ENCODE measurements at regions not wholly inside any gene's neighbourhood (a gene's known extent, or its start where the extent isn't known, plus 50 kb on each side); places are given as distances from the start of the nearest gene placed in this dataset.

DNA sequence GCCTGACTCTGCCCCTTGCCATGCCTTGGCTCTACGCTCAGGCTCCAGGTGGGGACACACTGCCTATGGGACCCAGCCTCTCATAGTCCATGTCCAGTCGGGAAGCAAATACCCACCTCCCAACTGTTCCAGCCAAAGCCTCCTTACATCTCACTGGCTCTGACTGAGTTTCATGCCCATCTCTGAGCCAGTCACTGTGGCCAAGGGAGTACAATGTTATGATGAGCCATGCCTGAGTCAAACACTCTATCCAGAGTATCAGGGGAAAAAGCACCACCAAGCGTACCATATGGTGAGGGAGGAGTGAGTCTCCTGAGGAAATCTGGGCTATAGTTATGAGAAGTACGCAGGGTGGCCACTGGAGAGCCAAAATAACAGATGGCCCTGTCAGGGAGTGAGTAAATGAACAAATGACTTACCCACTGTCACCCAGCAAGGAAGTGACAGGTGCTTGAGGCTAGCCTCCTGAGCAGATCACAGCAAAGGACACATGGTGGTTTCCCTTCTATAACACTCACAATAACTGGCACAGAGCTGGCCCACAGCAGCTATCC lies 236.6 kb upstream of the GJB5 start:
- DNase-seq, result no peak

- DNase-seq, result no peak
Measured at GRCh38 chr1:34520111-34520510, 234.7 kb upstream of the GJB5 start.

DNA sequence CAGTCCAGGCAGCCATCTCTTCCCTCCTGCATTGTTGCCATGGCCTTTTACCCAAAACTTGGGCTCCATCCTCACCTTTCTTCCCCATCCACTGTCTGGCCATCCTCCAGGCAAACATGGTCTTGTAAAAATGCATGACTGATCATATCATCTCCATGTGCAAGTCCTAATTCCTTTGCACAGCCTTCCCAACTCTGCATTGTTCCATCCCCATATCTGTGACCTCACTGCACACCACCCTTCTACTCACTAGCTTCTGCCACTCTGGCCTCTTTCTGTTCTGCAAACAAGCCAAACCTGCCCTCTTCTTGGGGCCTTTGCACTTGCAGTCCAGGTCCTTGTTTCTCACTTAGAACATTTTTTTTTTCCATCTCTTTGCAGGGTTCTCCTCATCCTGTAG lies 230.1 kb upstream of the GJB5 start:
- no peak for DNase-seq

DNA sequence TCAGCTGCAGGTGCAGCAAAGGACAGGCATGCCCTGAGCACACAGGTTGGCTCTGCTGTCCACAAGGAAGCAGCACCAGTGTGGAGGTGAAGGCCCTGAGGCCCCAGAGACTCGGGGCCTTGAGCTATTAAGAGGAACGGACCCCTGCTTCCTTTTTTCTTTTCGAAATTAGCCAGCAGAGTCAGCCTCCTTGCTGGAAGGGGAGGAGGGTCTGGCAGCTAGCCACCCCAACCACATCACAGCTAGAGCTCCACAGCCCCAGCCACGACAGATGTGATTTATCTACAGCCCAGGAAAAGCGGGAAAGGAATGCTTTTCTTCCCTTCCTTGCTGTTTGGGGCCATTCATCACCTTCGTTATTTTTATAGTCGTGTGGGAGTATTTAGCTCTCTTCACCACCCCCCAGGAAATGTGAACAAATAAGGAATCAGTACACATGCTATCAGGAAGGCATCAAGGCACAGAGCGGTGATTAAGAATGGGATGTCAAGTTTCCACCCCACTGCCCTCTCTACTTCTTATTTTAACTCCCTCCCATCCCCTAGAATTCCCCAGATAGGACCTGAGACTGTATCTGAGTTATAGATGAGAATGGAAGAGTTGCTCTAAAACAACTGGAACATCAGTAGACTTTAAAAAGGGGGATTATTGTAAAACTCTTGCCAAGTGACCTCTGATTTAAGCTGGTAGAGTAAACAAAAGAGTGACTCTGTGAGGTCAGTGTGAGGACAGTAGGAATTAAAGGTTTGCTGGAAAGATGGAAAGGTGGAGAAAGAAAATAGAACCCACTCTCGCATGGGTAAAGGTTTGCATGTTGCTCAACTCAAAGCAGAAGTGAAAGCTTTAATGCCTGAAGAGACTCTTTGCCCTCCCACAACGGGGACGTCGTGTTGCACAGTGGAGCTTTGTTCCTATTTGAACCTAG lies 224.7 kb upstream of the GJB5 start:
- DNase-seq, result no peak

DNA sequence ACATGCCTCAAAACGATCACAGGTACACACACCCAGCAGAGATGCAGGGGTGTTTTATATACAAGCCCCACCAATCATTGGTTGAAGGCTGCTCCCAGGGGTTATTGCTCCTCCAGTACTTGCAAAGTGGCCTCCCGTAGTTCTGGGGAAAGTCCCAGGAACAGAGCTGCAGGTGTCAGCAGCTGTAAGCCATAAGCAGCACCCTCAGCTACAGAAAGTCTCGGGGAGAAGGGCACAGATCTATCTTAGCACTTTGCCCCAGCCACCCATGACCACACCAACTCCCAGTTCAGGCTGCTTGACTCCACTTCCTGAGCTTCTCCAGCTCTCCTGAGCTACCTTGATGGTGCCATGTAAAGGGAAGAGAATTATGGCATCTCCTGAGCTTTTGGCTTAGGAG lies 222.7 kb upstream of the GJB5 start:
- no peak for DNase-seq

GRCh38 chr1:34538481-34538880 lies 216.4 kb upstream of the GJB5 start:
- DNase-seq, result no peak

DNA sequence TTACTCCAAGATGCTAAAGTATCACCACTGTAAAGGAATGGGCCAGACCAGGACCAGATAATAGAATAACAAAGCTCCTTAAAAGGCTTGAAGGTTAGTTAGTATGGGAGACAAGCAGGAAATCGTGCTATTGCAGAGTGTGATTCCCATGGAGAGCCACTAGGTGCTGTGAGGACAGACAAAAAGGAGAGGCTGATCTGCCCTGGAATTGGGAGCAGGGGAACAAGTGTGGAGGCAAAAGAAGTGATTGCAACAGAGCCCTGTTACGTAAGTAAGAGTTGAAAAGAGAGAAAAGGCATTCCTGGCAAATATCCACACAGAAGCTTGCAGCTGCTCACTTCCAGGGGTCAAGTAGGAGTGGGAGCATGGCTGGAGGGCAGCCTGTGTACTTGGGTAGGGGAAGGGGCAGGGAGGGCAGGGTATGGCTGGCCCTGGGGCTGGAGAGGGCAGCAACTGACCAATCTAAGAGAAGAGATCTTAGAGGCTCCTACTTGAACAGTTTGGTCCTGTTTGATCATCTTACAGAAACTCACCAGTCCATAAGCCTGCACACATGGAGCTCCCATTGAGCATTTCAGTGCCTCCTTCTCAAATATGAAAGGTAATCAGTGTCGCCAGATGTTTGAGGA lies 207.7 kb upstream of the GJB5 start:
- no peak for DNase-seq

- no peak for DNase-seq
Measured at GRCh38 chr1:34549199-34549598, 205.6 kb upstream of the GJB5 start.

GRCh38 chr1:34578306-34578705 lies 176.5 kb upstream of the GJB5 start:
- no peak for DNase-seq

DNA sequence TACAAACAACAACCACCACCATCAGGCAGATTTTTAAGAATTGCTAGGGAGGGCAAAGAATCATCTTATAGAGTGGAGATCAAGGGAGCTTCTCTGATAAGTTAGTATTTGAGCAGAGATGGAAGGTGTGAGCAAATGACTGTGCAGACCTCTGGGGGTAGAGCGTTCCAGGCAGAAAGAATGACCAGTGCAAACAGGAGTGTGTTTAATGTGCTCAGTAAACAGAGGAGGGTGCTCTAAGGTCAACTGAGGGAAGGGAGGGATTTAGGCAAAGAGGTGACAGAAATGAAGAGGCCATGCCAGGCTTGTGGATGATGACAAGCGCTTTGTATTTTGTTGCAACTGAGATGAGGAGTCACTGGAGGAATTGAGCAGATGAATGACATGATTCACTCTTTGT lies 172.5 kb upstream of the GJB5 start:
- no peak for DNase-seq

GRCh38 chr1:34587761-34588160 lies 167.1 kb upstream of the GJB5 start:
- DNase-seq, result no peak

GRCh38 chr1:34590211-34590623 lies 164.6 kb upstream of the GJB5 start:
- no peak for DNase-seq

GRCh38 chr1:34591751-34592629 lies 162.9 kb upstream of the GJB5 start:
- DNase-seq, result no peak

DNA sequence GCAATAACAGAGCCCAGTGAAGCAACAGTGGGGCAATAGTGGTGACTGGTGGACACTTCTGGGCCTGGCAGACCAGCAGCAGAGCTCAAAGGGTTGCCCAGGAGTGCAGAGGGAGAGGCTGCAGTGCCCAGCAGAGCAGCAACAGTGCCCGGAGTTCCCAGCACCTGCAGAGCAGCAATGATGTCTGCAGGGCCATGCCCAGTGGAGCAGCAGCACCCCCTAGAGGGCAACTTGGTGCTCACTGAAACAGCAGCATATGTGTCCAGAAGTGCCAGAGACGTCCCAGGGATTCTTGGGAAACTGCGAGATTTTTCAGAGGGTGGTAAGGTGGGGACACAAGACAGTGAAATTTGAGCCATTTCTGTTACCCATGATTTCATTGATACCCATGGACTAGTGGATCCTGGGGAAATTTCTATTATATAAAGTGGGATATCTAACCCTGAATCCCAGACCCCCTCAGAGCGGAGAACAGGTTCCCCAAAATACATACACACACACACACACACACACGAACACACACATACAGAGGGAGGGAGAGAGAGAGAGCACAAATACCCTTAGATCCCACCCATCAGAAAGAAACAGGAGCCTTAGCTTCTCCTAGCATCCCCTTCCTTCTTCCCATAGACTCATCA lies 156.9 kb upstream of the GJB5 start:
- DNase-seq, result peak; percentile 63

- DNase-seq, result no peak
Measured at GRCh38 chr1:34602907-34603306, 151.9 kb upstream of the GJB5 start.

DNA sequence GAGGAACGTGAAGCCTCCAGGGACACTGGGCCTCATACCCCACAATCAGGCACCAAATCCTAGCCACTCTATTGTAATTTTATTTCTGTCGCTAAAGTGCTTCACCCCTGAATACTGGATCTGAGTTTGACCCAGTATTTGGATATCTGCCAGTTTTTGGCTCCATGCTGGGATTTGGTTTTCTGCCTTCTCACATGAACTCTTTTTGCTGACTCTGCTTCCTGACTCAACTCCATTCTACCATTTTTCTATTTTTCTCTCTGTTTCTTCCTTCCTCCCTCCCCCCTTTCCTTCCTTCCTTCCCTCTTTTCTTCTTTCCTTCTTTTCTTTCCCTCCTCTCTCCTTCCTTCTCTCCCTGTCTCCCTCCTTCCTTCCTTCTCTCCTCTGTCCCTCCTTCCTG lies 151.3 kb upstream of the GJB5 start:
- DNase-seq, result no peak

DNA sequence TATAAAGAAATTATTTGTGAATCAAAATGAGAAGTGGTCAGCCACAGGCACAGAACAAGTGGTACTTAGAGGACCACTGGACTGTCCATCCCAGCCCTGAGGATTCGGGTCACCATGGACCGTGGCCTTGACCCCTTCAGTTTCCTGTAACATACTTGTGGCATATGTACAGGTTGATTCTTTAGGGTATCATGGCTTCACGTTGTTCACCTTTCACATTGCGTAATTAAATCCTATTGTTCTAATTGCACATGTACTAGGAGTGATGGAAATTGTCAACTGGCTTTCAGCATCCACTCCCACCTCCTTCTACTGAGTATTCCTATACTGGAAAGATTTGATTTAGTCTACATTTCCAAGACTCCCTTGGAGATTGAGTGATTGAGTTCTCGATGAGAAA lies 148.3 kb upstream of the GJB5 start:
- DNase-seq, result no peak

DNA sequence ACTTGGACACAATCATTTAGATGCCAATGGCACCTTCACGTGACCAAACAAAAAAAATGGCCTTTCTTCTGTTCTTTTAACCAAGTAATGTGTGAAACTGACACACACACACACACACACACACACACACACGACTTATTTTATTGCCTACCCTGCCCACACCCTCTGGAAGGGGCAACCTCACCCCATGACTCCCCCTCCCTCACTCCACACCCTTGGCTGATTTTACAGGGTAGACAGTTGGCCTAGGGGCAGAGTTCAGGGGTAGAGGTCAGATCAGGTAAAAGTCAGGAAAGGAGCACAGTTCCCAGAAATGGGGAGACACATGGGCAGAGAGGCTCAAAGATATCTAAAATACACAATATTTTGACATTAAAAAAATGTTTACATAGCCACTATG lies 144.8 kb upstream of the GJB5 start:
- no peak for DNase-seq

GRCh38 chr1:34611571-34611970 lies 143.3 kb upstream of the GJB5 start:
- no peak for DNase-seq

DNA sequence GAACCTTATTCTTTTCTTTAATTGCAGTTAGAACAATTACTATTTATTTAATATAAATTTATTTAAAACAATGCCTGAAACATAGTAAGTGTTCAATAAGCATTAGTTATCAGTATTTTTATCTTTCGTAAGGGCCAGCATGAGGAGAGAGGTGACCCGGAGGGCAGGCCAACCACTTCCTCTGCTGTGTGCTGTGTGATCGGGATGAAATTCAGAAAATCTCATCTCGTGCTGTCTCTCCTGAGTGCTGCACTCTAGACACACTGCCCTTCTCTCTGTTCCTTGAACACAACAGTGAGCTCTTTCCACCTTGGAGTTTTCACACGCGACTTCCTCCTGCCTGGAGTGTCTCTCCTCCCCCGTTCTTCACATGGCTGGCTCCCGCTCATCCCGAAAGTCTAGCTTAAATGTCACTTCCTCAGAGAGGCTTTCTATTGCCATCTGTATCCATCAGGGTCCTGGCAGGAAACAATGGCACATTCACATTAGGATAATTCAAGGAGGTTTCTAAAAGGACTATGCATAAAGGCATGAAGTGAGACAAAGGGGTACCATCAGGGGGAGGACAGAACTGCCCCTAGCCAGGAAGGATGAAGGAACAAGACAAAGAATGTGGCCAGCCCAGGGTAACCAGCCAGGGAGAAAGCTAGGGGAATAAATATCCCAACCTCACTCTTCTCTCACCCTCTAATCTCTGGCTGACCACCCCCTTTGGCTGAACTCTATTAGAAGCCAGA lies 142.6 kb upstream of the GJB5 start:
- no peak for DNase-seq

- no peak for DNase-seq
Measured at GRCh38 chr1:34617321-34618118, 137.3 kb upstream of the GJB5 start.

Data from activated CD4-positive, CD25-positive, alpha-beta regulatory T cell treated with anti-CD3 and anti-CD28 coated beads, Interleukin-2, amount 50 U/mL, for 72 hours (primary cell).